ENCODE measurements at regions not wholly inside any gene's neighbourhood (a gene's known extent, or its start where the extent isn't known, plus 50 kb on each side); places are given as distances from the start of the nearest gene placed in this dataset.
"Not testable (repeated sequence)": the region's sequence is repeated elsewhere in the genome, so short reads cannot be mapped to it uniquely, and the experiment has no call there.

- DNase-seq (no peak), ATAC-seq (ENCODE audit: low FRiP score in 2 of 2) (no peak)
- Histone ChIP-seq H3K27me3 (no peaks in the 10 kb centered on the region), H3K27ac (no peak overlapping the region), H3K36me3 (no peaks in the 10 kb centered on the region), H3K4me1 (peaks cover 0 to 12% (median 5%) of the 10 kb centered on the region in 4 donors), H3K9me3 (peaks cover 0 to 20% (median 12%) of the 10 kb centered on the region in 4 donors), H3K4me3 (no peak overlapping the region)
- TF ChIP-seq EP300 (IDR thresholded peaks at IDR 0.05): no peak
- no peak for TF ChIP-seq CTCF (IDR thresholded peaks at IDR 0.05)
- TF ChIP-seq POLR2AphosphoS5 (IDR thresholded peaks at IDR 0.05): no peak
- TF ChIP-seq POLR2A (IDR thresholded peaks at IDR 0.05): no peak
- 96 to 97% methylated on average over 3 of the region's 3 CpGs for WGBS, 2 donors
Observed at GRCh38 chr6:144673807-144674206, 388.7 kb downstream of the UTRN start.

- ATAC-seq (ENCODE audit: low FRiP score in 2 of 2): peak in 1 of 2 donors; percentile 39
- Histone ChIP-seq H3K4me1 (peaks cover 12 to 22% (median 13%) of the 10 kb centered on the region in 4 donors), H3K27me3 (no peaks in the 10 kb centered on the region), H3K36me3 (no peaks in the 10 kb centered on the region), H3K9me3 (peaks cover 0 to 20% (median 9%) of the 10 kb centered on the region in 4 donors), H3K4me3 (no peak overlapping the region), H3K27ac (no peak overlapping the region)
- WGBS, 2 donors: 60 to 66% methylated on average over 6 of the region's 6 CpGs
- DNase-seq: peak in 1 of 2 donors; percentile 63
- TF ChIP-seq POLR2A (IDR thresholded peaks at IDR 0.05): no peak
- TF ChIP-seq EP300 (IDR thresholded peaks at IDR 0.05): no peak
- no peak for TF ChIP-seq CTCF (IDR thresholded peaks at IDR 0.05)
- no peak for TF ChIP-seq POLR2AphosphoS5 (IDR thresholded peaks at IDR 0.05)
Observed at GRCh38 chr6:144675231-144675861, 390.2 kb downstream of the UTRN start.

- not testable (repeated sequence) for DNase-seq; ATAC-seq (ENCODE audit: low FRiP score in 2 of 2); H3K27me3 ChIP-seq; H3K27ac ChIP-seq; H3K36me3 ChIP-seq; H3K4me3 ChIP-seq
- Histone ChIP-seq H3K4me1 (peaks cover 12 to 22% (median 13%) of the 10 kb centered on the region in 4 donors), H3K9me3 (peaks cover 0 to 16% (median 7%) of the 10 kb centered on the region in 4 donors)
- 93 to 94% methylated on average over 3 of the region's 3 CpGs for WGBS, 2 donors
Observed at GRCh38 chr6:144676310-144676709, 391.2 kb downstream of the UTRN start.

- not testable (repeated sequence) for H3K4me3 ChIP-seq; H3K36me3 ChIP-seq; H3K27ac ChIP-seq; H3K27me3 ChIP-seq; ATAC-seq (ENCODE audit: low FRiP score in 2 of 2); DNase-seq
- Histone ChIP-seq H3K4me1 (peaks cover 12 to 22% (median 15%) of the 10 kb centered on the region in 4 donors), H3K9me3 (peaks cover 0 to 16% (median 7%) of the 10 kb centered on the region in 4 donors)
- 89 to 100% methylated on average over 4 of the region's 4 CpGs for WGBS, 2 donors
Observed at GRCh38 chr6:144677263-144677662, 392.1 kb downstream of the UTRN start.

- ATAC-seq (ENCODE audit: low FRiP score in 2 of 2): peak in 1 of 2 donors; percentile 66
- H3K4me1 ChIP-seq: peaks cover 12 to 22% (median 15%) of the 10 kb centered on the region in 4 donors
- H3K27me3 ChIP-seq: no peaks in the 10 kb centered on the region
- peaks cover 0 to 6% (median 2%) of the 10 kb centered on the region in 4 donors for H3K9me3 ChIP-seq
- H3K36me3 ChIP-seq: peaks cover 0 to 3% (median 0%) of the 10 kb centered on the region in 4 donors
- no peak overlapping the region for H3K4me3 ChIP-seq
- no peak for DNase-seq
- peak overlapping the region in 1 of 4 donors; percentile 27 for H3K27ac ChIP-seq
- WGBS, 2 donors: 12 to 30% methylated on average over 1 of the region's 1 CpG
- no peak for TF ChIP-seq CTCF (IDR thresholded peaks at IDR 0.05)
Observed at GRCh38 chr6:144678844-144679243, 393.7 kb downstream of the UTRN start.

- no peak overlapping the region for H3K4me3 ChIP-seq
- peaks cover 0 to 3% (median 0%) of the 10 kb centered on the region in 4 donors for H3K36me3 ChIP-seq
- H3K27ac ChIP-seq: no peak overlapping the region
- peaks cover 0 to 2% (median under 1%) of the 10 kb centered on the region in 4 donors for H3K9me3 ChIP-seq
- DNase-seq: no peak
- ATAC-seq (ENCODE audit: low FRiP score in 2 of 2): no peak
- 49 to 61% methylated on average over 3 of the region's 3 CpGs for WGBS, 2 donors
- H3K27me3 ChIP-seq: no peaks in the 10 kb centered on the region
- TF ChIP-seq POLR2A (IDR thresholded peaks at IDR 0.05) (no peak), CTCF (IDR thresholded peaks at IDR 0.05) (no peak), EP300 (IDR thresholded peaks at IDR 0.05) (no peak), POLR2AphosphoS5 (IDR thresholded peaks at IDR 0.05) (no peak)
- peaks cover 7 to 16% (median 13%) of the 10 kb centered on the region in 4 donors for H3K4me1 ChIP-seq
Observed at GRCh38 chr6:144681334-144681733, 396.2 kb downstream of the UTRN start.

Measured in upper lobe of left lung (tissue), 6 donors.